Stimulated activated effector memory CD8-positive, alpha-beta T cell treated with anti-CD3 and anti-CD28 coated beads, Interleukin-12 subunit alpha, Interleukin-12 subunit beta, amount 100 ng/mL, for 72 hours (primary cell): ENCODE measurements at regions not wholly inside any gene's neighbourhood (a gene's known extent, or its start where the extent isn't known, plus 50 kb on each side); places are given as distances from the start of the nearest gene placed in this dataset.
A peak's percentile ranks its signal among the peaks of the same experiment; 100 is the strongest.
"Not testable (repeated sequence)": the region's sequence is repeated elsewhere in the genome, so short reads cannot be mapped to it uniquely, and the experiment has no call there.

Experiments
- ATAC-seq: fragments of 150-1000 bp; cut with Tn5 transposase; 2 replicates; pipeline ENCODE4 v1.10.0; 2021
- DNase-seq, 2 donors: peaks; one replicate each; pipeline ENCODE4 v3.0.0; 2021 to 2022; ENCODE audit warnings: low spot score in 2 of 2
- H3K27ac Mint-ChIP-seq: one replicate; pipeline ENCODE4 v1.8.0; 2022; ENCODE audit warnings: mild to moderate bottlenecking, mixed read lengths
- H3K36me3 Mint-ChIP-seq: one replicate; pipeline ENCODE4 v1.8.0; 2022; ENCODE audit warnings: mild to moderate bottlenecking, mixed read lengths
- H3K4me1 Mint-ChIP-seq: one replicate; pipeline ENCODE4 v1.8.0; 2022; ENCODE audit warnings: mixed read lengths
- H3K4me3 Mint-ChIP-seq: one replicate; pipeline ENCODE4 v1.8.0; 2022; ENCODE audit warnings: mild to moderate bottlenecking, mixed read lengths
- H3K9me3 Mint-ChIP-seq: one replicate; pipeline ENCODE4 v1.8.0; 2022; ENCODE audit warnings: mixed read lengths

GRCh38 chr5:115428676-115429075 lies 115.9 kb downstream of the FEM1C start:
- Mint-ChIP-seq H3K9me3 (no peaks in the 10 kb centered on the region), H3K27ac (no peak overlapping the region), H3K4me1 (no peaks in the 10 kb centered on the region), H3K4me3 (no peak overlapping the region), H3K36me3 (no peaks in the 10 kb centered on the region)
- ATAC-seq: no peak
- no peak for DNase-seq

- ATAC-seq: no peak
- Mint-ChIP-seq H3K36me3 (no peaks in the 10 kb centered on the region), H3K9me3 (no peaks in the 10 kb centered on the region), H3K4me1 (no peaks in the 10 kb centered on the region), H3K27ac (no peak overlapping the region), H3K4me3 (no peak overlapping the region)
- DNase-seq: no peak
Observed at GRCh38 chr5:115428248-115428647, 116.3 kb downstream of the FEM1C start.

GRCh38 chr5:115424446-115424845 lies 120.1 kb downstream of the FEM1C start:
- Mint-ChIP-seq H3K9me3 (no peaks in the 10 kb centered on the region), H3K36me3 (no peaks in the 10 kb centered on the region), H3K4me3 (no peak overlapping the region), H3K27ac (no peak overlapping the region), H3K4me1 (no peaks in the 10 kb centered on the region)
- ATAC-seq (no peak), DNase-seq (no peak)

- Mint-ChIP-seq H3K27ac (no peak overlapping the region), H3K9me3 (no peaks in the 10 kb centered on the region), H3K4me3 (no peak overlapping the region), H3K4me1 (no peaks in the 10 kb centered on the region), H3K36me3 (no peaks in the 10 kb centered on the region)
- DNase-seq (no peak), ATAC-seq (no peak)
Observed at GRCh38 chr5:115424030-115424429, 120.5 kb downstream of the FEM1C start.

GRCh38 chr5:115423541-115423940 lies 121.0 kb downstream of the FEM1C start:
- H3K4me3 Mint-ChIP-seq: no peak overlapping the region
- no peak overlapping the region for H3K27ac Mint-ChIP-seq
- H3K4me1 Mint-ChIP-seq: no peaks in the 10 kb centered on the region
- H3K9me3 Mint-ChIP-seq: no peaks in the 10 kb centered on the region
- DNase-seq: no peak
- ATAC-seq: no peak
- no peaks in the 10 kb centered on the region for H3K36me3 Mint-ChIP-seq

GRCh38 chr5:115423051-115423450 lies 121.5 kb downstream of the FEM1C start:
- H3K4me1 Mint-ChIP-seq: no peaks in the 10 kb centered on the region
- H3K36me3 Mint-ChIP-seq: no peaks in the 10 kb centered on the region
- H3K27ac Mint-ChIP-seq: no peak overlapping the region
- H3K9me3 Mint-ChIP-seq: no peaks in the 10 kb centered on the region
- no peak for ATAC-seq
- no peak overlapping the region for H3K4me3 Mint-ChIP-seq
- no peak for DNase-seq

GRCh38 chr5:115420812-115421211 lies 123.8 kb downstream of the FEM1C start:
- not testable (repeated sequence) for H3K36me3 Mint-ChIP-seq, ATAC-seq, H3K4me3 Mint-ChIP-seq, H3K4me1 Mint-ChIP-seq, H3K27ac Mint-ChIP-seq, DNase-seq, H3K9me3 Mint-ChIP-seq

- Mint-ChIP-seq H3K27ac (no peak overlapping the region), H3K4me3 (no peak overlapping the region), H3K4me1 (peaks cover 5% of the 10 kb centered on the region), H3K9me3 (no peaks in the 10 kb centered on the region), H3K36me3 (no peaks in the 10 kb centered on the region)
- no peak for DNase-seq
- ATAC-seq: no peak
Observed at GRCh38 chr5:115419846-115420585, 123.6 kb upstream of the CCDC112 start.

GRCh38 chr5:115418788-115419187 lies 122.3 kb upstream of the CCDC112 start:
- Mint-ChIP-seq H3K27ac (no peak overlapping the region), H3K36me3 (no peaks in the 10 kb centered on the region), H3K4me1 (peaks cover 12% of the 10 kb centered on the region), H3K9me3 (no peaks in the 10 kb centered on the region), H3K4me3 (no peak overlapping the region)
- ATAC-seq (no peak), DNase-seq (no peak)

- H3K4me1 Mint-ChIP-seq: peaks cover 12% of the 10 kb centered on the region
- H3K36me3 Mint-ChIP-seq: no peaks in the 10 kb centered on the region
- no peak for DNase-seq
- H3K9me3 Mint-ChIP-seq: no peaks in the 10 kb centered on the region
- ATAC-seq: no peak
- no peak overlapping the region for H3K4me3 Mint-ChIP-seq
- H3K27ac Mint-ChIP-seq: no peak overlapping the region
Observed at GRCh38 chr5:115417076-115417475, 120.6 kb upstream of the CCDC112 start.

GRCh38 chr5:115415143-115415491 lies 118.7 kb upstream of the CCDC112 start:
- no peaks in the 10 kb centered on the region for H3K9me3 Mint-ChIP-seq
- H3K36me3 Mint-ChIP-seq: no peaks in the 10 kb centered on the region
- peaks cover 12% of the 10 kb centered on the region for H3K4me1 Mint-ChIP-seq
- peak; percentile 89 for ATAC-seq
- no peak for DNase-seq
- no peak overlapping the region for H3K4me3 Mint-ChIP-seq
- H3K27ac Mint-ChIP-seq: no peak overlapping the region

GRCh38 chr5:115414406-115415142 lies 118.1 kb upstream of the CCDC112 start:
- no peak for DNase-seq
- peak; percentile 71 for ATAC-seq

GRCh38 chr5:115413651-115414050 lies 117.2 kb upstream of the CCDC112 start:
- Mint-ChIP-seq H3K9me3 (no peaks in the 10 kb centered on the region), H3K36me3 (no peaks in the 10 kb centered on the region), H3K27ac (no peak overlapping the region), H3K4me1 (peaks cover 12% of the 10 kb centered on the region), H3K4me3 (no peak overlapping the region)
- DNase-seq (no peak), ATAC-seq (no peak)

More at GRCh38 chr5:115414406-115415142, 118.1 kb upstream of the CCDC112 start:
- H3K36me3 Mint-ChIP-seq: no peaks in the 10 kb centered on the region
- H3K27ac Mint-ChIP-seq: peak overlapping the region; percentile 56
- no peak overlapping the region for H3K4me3 Mint-ChIP-seq
- peaks cover 12% of the 10 kb centered on the region for H3K4me1 Mint-ChIP-seq
- no peaks in the 10 kb centered on the region for H3K9me3 Mint-ChIP-seq

GRCh38 chr5:115409094-115409493 lies 112.6 kb upstream of the CCDC112 start:
- H3K36me3 Mint-ChIP-seq: no peaks in the 10 kb centered on the region

GRCh38 chr5:115402822-115403577 lies 106.5 kb upstream of the CCDC112 start:
- Mint-ChIP-seq H3K36me3 (no peaks in the 10 kb centered on the region), H3K4me1 (no peaks in the 10 kb centered on the region), H3K9me3 (no peaks in the 10 kb centered on the region), H3K27ac (no peak overlapping the region), H3K4me3 (no peak overlapping the region)
- DNase-seq: no peak
- no peak for ATAC-seq

More at GRCh38 chr5:115409094-115409493, 112.6 kb upstream of the CCDC112 start:
- Mint-ChIP-seq H3K27ac (no peak overlapping the region), H3K4me1 (no peaks in the 10 kb centered on the region), H3K4me3 (no peak overlapping the region), H3K9me3 (no peaks in the 10 kb centered on the region)
- DNase-seq (no peak), ATAC-seq (no peak)
